Activated CD8-positive, alpha-beta T cell treated with anti-CD3 and anti-CD28 coated beads, Interleukin-2, amount 10 ng/mL, durations not matched to agents 7 days and 5 days (primary cell): ENCODE measurements at regions not wholly inside any gene's neighbourhood (a gene's known extent, or its start where the extent isn't known, plus 50 kb on each side); places are given as distances from the start of the nearest gene placed in this dataset.

Experiments
- ATAC-seq: fragments of 150-1000 bp; cut with Tn5 transposase; one replicate; pipeline ENCODE4 v1.10.0; 2021; ENCODE audit warnings: moderate library complexity
- CTCF ChIA-PET: fragments of 350-600 bp; sonication (Branson Sonifier 250); formaldehyde crosslinking; loops from one replicate; lab custom pipeline; 2021; ENCODE audit warnings: antibody characterized with exemption; lab: Charles Lee
- POLR2A ChIA-PET: fragments of 350-600 bp; sonication (Branson Sonifier 250); formaldehyde crosslinking; loops from one replicate; lab custom pipeline; 2021; ENCODE audit warnings: antibody characterized with exemption; lab: Charles Lee
- DNase-seq: peaks from one replicate; pipeline ENCODE4 v3.0.0-alpha.2; 2020
- H3K27ac Mint-ChIP-seq: one replicate; pipeline ENCODE4 v1.8.0; 2021; ENCODE audit warnings: mild to moderate bottlenecking, mixed read lengths
- H3K27me3 Mint-ChIP-seq: one replicate; pipeline ENCODE4 v1.8.0; 2021; ENCODE audit warnings: low read depth, mixed read lengths
- H3K36me3 Mint-ChIP-seq: one replicate; pipeline ENCODE4 v1.8.0; 2021; ENCODE audit warnings: low read depth, mixed read lengths
- H3K4me1 Mint-ChIP-seq: one replicate; pipeline ENCODE4 v1.8.0; 2021; ENCODE audit warnings: low read depth, mixed read lengths
- H3K4me3 Mint-ChIP-seq: one replicate; pipeline ENCODE4 v1.8.0; 2021; ENCODE audit warnings: mild to moderate bottlenecking, mixed read lengths
- H3K9me3 Mint-ChIP-seq: one replicate; pipeline ENCODE4 v1.8.0; 2022; ENCODE audit warnings: mixed read lengths; ENCODE audit not compliant: insufficient read depth

DNA sequence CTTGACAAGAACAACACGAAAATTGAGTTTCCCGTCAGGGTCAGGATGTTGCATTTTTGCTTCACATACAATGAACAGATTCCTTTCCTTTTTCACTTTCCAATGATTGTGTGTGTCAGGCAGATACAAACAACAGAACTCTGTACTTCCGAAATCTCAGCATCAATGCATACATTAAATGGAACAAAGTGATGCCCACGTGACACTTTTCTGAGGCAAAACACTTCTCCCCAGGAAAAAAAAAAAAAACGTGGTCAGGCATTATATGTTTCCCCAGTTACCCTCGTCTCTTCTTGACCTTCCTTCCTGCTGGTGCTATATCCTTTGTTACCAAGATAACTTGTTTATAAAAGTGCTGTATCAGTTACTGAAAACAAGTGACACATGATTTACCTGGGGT lies 181.8 kb downstream of the ZNF281 start:
- ChIA-PET CTCF (no interaction called here), POLR2A (no interaction called here)
- DNase-seq (no peak), ATAC-seq (no peak)
- Mint-ChIP-seq H3K9me3 (no peaks in the 10 kb centered on the region), H3K4me3 (no peak overlapping the region), H3K27ac (no peak overlapping the region), H3K36me3 (no peaks in the 10 kb centered on the region), H3K4me1 (peaks cover 13% of the 10 kb centered on the region), H3K27me3 (peaks cover 18% of the 10 kb centered on the region)
